ENCODE measurements at regions not wholly inside any gene's neighbourhood (a gene's known extent, or its start where the extent isn't known, plus 50 kb on each side); places are given as distances from the start of the nearest gene placed in this dataset.

DNA sequence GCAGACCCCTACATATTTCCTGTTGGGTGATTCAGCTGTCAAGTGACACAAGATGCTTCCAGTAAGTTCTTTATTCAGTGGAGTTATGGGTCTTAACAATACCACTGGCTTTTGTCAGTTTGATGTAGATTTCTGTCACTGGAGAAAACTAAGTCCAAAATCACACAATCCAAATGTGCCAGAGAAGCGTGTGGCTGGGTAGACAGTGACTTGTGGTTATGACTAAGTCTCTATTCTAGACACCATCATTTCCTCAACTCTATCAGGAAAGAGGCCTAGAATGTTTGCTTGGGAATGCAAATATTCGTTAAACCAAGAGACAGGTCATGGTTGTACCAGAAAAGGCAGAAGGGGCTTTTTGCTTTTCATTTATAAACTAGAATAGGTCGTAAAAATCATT is 54.4 kb upstream of the HS3ST1 start:
- Histone ChIP-seq H3K4me1 (ENCODE audit: control insufficient read depth in 5 of 5, insufficient read depth in 5 of 5, low read length in 5 of 5) (peaks cover 0 to 15% (median 0%) of the 10 kb centered on the region in 5 donors), H3K27ac (ENCODE audit: low read depth, low read length) (no peak overlapping the region), H3K9ac (ENCODE audit: low read length in 5 of 5) (no peak overlapping the region), H3K9me3 (ENCODE audit: control insufficient read depth in 5 of 5, low read length in 5 of 5) (peaks cover 0 to 5% (median 0%) of the 10 kb centered on the region in 5 donors), H3K36me3 (ENCODE audit: control insufficient read depth in 5 of 5, insufficient read depth in 5 of 5, low read length in 5 of 5) (no peaks in the 10 kb centered on the region), H3K27me3 (ENCODE audit: control insufficient read depth in 5 of 5, insufficient read depth in 4 of 5, low read length in 5 of 5) (no peaks in the 10 kb centered on the region), H3K4me3 (ENCODE audit: low read depth in 1 of 5, low read length in 5 of 5) (no peak overlapping the region)

DNA sequence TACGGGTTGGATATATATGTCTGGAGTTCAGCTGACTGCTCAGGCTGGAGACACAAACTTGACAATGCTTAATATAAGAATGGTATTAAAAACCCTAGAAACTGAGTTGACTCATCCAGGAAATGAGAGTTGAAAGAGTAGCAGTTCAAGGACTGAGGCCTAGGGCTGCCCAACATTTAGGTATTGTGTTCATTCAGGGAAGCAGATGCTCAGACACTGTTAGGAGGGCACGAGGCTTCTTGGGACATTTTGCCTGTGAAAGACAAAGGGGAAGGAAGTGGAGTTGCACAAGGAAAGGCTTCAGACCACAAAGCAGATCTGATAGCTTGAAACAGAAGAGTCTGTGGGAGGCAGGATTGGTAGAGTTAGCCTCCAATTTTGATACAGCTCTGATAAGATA is 52.0 kb upstream of the HS3ST1 start:
- Histone ChIP-seq H3K4me1 (ENCODE audit: control insufficient read depth in 5 of 5, insufficient read depth in 5 of 5, low read length in 5 of 5) (peaks cover 0 to 15% (median 0%) of the 10 kb centered on the region in 5 donors), H3K9ac (ENCODE audit: low read length in 5 of 5) (no peak overlapping the region), H3K9me3 (ENCODE audit: control insufficient read depth in 5 of 5, low read length in 5 of 5) (peaks cover 0 to 5% (median 0%) of the 10 kb centered on the region in 5 donors), H3K27ac (ENCODE audit: low read depth, low read length) (no peak overlapping the region), H3K4me3 (ENCODE audit: low read depth in 1 of 5, low read length in 5 of 5) (no peak overlapping the region), H3K27me3 (ENCODE audit: control insufficient read depth in 5 of 5, insufficient read depth in 4 of 5, low read length in 5 of 5) (no peaks in the 10 kb centered on the region), H3K36me3 (ENCODE audit: control insufficient read depth in 5 of 5, insufficient read depth in 5 of 5, low read length in 5 of 5) (no peaks in the 10 kb centered on the region)

All from subcutaneous abdominal adipose tissue (tissue), 5 donors.